Renal cortical epithelial cell (primary cell): ENCODE measurements at regions not wholly inside any gene's neighbourhood (a gene's known extent, or its start where the extent isn't known, plus 50 kb on each side); places are given as distances from the start of the nearest gene placed in this dataset.
A peak's percentile ranks its signal among the peaks of the same experiment; 100 is the strongest.
"Not testable (repeated sequence)": the region's sequence is repeated elsewhere in the genome, so short reads cannot be mapped to it uniquely, and the experiment has no call there.

Experiments used
- DNase-seq: peaks from one replicate; pipeline ENCODE4 v3.0.0-alpha.2; 2011; ENCODE audit warnings: low read depth

DNA sequence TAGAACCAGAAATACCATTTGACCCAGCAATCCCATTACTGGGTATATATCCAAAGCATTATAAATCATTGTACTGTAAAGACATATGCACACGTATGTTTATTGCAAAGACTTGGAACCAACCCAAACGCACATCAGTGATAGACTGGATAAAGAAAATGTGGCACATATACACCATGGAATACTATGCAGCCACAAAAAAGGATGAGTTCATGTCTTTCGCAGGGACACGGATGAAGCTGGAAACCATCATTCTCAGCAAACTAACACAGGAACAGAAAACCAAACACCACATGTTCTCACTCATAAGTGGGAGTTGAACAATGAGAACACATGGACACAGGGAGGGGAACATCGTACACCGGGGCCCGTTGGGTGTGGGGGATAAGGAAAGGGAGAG is 242.2 kb downstream of the ACTR3 start:
- not testable (repeated sequence) for DNase-seq

DNA sequence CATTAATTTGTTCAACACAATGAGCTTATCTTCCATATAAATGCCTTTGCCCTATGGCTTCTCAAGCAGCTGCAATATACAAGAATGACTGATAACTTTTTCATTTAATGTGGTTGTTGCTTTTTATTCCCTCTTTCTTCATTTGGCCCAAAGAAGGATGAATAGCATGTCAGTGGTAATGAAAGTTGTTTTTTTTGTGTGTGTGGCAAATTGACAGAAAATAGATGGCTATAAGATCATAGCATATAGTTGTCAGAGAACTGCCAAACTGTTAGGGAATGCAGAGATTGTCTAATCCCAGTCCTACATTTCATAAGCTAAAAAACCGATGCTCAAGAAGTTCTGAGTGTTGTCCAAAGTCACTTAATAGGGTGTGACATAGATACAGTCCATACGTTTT is 244.3 kb downstream of the ACTR3 start:
- no peak for DNase-seq

DNA sequence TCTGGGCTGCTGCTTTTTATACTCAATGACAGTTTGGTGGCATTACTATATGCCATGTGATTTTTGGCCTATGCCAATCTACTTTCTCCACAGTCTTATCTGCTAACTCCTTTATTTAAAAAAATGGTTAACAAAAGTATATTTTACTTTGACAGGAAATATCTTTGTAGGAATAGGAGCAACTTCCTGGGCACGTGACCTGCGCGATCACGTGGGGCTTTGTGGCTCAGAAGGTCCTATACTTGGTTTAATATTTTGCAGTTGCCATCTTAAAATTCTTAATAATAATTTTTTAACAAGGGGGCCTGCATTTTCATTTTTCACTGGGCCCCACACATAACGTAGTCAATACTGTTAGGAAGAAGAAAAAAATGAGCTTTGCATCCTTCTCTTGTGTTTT is 249.7 kb downstream of the ACTR3 start:
- DNase-seq: no peak

DNA sequence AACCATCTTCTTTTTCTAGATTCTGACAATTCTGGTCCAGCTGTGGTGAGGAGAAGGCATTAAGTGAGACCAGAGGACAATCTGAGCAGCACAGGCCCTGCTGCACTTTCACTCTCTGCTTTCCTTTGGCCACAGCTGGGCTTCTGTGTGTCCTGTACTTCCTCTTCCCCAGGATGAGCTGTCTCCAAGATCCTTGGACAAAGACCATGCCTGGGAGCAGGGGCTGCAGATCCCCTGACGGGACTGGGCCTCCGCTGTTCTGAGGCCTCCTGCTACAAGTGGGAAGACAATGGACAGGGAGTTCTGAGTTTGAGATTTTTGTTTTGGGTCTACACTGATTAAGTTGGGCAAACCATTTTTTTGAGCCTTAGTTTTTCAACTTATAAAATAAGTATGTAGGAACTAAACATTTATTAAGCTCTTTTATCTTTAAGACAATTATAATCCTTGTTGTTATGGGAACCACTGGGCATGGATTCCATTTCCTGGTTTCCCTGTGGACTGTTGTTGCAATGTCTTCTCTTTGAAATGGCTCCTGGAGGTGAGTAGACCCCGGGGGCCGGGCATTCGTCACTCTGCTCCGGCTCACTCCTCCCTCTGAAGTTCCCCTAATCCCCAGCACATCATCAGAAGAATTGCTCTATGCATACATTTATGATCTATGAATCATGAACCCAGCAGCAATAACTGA is 266.6 kb downstream of the ACTR3 start:
- DNase-seq: no peak

DNA sequence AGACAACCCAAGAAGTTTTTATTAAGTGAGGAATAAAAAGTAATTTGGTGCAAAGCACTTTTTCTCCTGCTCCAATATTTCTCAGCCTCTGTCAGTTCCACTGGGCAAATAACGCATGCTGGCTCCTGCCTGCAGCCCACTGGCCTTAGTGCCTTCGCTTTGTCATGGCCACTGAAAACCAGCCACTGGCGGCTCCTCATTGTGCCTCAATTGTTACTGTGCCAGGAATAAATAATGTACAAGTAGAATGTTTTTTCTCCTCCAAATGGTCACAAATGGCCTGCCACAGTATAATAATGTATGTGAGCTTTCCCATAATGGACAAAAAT is 267.1 kb downstream of the ACTR3 start:
- no peak for DNase-seq

DNA sequence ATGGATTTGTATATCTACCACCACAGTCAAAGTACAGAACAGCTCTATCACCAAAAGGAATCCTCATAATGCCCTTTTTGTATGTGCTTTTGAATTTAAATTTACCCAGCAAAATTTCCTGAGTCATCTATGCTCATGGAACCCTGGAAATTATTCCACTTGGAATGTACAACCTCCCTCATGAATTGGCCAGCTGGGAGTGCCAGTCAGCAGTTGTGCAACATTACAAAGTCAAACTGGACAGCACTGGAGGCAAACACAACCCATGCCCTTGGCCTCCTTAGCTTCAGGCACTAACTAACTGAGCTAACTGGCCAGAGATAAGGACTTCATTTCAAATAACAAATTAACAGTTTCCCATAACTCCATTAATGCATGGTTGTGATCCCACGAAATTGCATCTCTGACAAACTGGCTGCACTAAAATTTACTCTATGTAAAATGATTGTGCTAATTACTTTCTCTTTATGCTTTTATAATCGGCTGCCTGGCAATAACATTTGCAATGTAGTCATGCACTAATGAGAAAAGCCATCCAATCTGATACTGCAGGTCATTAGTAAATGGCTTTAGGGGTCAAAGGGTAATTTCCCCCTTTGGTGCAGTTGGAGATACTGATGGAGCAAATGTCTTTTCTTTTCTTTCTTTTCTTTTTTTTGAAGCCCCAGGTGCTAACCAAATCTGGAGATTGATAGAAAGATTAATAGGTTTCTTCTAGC is 270.5 kb downstream of the ACTR3 start:
- peak; percentile 6 for DNase-seq

DNA sequence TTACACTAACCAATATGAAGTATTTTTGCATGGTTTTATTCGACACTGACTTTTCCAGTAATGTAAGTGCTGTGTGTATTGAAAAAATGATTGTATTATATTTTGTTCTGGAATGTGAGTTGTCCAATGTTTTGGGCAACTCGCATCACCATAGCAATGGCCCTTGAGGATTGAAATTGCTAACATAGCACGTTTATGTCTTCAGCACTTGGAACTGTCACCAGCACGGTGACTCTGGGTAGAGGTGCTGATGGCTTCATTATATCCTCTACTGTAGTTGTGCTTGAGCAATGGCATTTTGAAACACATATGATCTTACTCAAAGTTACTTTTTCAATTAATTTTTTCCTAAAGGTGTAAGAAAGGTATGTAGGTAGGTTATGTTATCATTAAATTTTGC is 271.5 kb downstream of the ACTR3 start:
- no peak for DNase-seq

DNA sequence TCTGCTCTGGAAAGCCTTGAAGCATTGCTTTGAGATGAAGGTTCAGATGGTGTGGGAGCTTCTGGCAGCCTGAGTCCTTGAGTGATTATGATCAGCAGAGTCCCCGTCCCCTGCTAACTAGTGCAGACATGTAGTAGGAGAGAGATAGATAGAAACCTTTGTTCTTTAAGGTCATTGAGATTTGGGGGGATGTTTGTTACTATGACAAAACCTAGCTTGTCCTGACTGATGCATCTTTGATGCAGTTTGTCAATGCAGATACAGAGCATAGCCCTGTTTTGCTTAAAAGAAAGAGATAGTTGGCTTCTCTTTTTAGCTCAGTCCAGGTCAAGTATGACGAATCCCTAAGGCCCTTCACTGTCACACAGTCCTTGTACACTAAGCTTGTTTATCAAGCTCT is 274.6 kb upstream of the DPP10 start:
- DNase-seq: no peak

DNA sequence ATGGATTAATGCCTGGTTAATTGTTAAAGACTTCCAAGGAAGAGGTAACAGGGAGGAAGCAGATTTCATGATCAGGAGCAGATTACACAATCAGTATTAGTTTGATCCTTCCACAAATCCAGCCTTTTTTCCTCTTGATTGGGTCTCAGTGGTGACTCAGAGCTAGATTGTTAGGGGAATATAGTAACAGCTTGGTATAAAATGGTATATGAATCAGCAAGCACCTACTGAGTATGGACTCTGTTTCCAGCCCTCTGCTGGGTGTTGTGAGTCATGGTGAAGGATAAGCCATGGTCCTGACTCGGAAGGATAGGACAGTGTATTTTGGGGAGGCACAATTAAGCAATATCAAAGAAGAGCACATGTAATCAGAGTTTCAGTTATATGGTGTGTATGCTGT is 272.4 kb upstream of the DPP10 start:
- DNase-seq: peak; percentile 40

DNA sequence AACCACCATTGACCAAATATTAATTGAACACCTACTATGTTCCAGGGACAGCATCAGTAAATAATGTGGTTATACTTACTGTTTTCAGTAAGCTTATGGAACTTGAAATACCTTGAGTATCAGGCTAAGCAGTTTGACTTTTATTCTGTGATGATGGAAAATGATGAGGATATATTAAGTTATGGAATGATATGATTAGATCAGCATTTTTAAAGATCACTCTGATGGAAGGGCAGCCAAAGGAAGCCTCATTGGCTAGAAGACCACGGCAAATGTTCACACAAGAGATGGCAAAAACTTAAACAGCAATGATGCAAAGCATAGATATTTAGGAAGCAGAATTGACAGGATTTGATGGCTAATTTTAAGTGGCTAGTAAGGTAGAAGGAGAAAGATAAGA is 266.9 kb upstream of the DPP10 start:
- DNase-seq: no peak

DNA sequence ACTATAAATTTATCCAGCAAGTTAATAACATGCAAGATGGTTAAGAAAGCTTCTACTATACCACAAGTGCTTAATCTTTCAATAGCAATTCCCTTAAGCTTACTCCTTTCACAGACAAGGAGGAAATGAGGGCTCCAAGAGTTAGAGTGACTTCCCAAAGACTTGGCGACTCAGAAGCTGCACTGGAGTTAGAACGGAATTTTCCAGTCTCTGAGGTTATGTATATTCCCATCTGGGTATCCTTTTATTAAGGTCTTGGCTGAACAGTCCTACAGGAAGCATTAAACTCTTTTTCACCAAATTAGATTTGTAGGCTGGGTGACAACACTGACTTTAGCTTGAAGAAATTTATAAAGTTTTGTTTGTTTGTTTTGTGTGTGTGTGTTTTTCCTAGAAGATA is 256.9 kb upstream of the DPP10 start:
- no peak for DNase-seq

DNA sequence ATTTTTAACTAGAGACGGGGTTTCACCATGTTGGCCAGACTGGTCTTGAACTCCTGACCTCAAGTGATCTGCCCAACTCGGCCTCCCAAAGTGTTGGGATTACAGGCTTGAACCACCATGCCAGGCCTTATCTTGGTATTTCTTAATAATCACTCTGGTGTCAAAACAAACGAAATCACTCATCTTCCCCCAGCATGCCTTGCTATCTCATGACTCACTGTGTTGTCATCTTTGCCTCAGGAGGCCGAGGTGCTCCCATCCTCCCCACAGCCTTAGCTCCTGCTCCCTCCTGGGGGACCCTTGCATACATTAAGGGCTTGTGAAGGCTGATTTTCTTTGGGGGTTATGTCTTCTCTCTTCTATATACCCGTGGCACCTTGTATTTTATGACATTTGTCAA is 250.1 kb upstream of the DPP10 start:
- no peak for DNase-seq

DNA sequence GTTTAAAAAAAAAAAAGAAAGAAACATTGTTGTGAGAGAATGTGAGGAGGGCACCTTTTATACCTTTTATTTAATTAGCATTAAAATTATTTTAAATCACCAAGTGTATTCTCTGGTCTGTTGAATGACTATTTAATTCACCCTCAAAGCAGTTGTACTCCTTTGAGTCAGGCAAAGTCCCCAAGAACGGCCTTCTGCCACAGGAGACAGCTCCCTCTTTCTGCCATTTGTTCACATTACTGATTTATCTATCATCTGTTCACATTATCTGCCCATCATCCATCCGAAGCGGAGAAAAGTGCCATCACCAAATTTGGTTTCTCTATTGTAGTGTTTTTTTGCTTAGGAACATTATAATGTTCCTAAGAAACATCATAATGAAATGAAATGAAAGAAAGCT is 240.7 kb upstream of the DPP10 start:
- DNase-seq: no peak

DNA sequence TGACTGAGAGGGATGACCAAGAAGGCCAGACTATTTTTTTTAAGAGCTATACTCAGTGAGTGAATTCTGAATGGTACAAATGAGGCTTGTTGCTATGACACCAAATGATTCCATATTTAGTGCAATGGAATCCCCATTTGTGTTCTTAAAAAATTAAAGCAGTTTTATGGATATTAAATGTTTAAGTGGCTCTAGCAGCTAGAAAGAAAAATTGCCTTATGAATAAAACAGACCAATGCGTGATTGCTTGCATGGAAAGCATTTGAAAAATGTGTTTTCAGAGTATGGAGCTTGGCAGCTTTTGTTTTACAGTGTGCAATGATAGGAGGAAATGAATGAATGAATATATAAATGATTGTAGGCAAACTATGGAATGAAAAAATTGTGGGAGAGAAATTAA is 238.8 kb upstream of the DPP10 start:
- DNase-seq: no peak

DNA sequence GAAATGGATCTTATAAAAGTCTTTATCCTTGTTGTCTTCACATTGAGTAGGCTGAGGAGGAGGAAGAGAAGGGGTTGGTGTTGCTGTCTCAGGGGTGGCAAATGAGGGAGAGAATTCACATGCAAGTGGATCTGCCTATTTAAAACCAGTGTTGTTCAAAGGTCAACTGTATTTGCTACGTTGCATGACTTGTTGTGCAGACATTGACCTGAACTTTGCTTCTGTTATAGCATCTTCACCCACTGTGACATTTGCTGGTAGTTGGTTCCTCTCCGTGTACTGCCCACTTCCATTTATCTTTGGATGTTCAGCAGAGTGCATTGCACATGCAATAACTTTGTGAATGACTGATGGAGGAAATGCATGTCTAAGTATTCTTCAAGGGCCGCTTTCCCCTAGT is 228.6 kb upstream of the DPP10 start:
- no peak for DNase-seq

DNA sequence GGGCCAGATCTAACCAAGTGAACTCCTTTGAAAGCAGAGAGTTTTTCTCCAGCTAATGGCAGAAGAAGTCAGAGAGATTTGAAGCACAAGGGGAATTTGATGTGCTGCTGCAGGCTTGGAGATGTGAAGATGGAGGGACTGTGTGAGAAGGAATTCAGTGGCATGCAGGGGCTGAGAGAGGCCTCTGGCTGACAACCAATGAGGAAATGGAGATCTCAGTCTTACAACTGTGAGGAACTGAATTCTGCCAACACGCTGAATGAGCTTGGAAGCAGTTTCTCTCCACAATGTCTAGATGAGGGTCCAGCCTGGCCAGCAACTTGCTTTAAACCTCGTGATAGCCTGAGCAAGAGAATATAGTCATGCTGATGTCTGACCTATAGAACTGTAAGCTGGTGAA is 224.1 kb upstream of the DPP10 start:
- DNase-seq: no peak

DNA sequence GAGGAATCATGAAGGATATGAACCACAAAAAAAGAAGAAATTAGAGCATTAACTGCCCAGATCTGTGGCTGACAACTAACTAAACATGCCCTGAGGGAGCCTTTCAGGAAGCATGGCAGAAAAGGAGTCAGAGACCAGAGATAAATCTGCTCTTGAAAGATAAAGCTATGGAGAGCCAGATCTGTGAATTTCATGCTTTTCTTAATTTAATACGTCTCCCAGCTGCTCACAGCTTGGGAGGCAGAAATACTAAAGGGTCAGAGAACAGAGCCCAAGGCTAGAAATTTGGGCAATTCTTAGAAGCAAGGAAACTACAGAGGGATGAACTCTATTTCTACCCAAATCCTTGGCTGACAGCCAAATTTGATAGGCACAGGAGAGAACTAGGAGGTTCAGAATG is 223.0 kb upstream of the DPP10 start:
- no peak for DNase-seq

DNA sequence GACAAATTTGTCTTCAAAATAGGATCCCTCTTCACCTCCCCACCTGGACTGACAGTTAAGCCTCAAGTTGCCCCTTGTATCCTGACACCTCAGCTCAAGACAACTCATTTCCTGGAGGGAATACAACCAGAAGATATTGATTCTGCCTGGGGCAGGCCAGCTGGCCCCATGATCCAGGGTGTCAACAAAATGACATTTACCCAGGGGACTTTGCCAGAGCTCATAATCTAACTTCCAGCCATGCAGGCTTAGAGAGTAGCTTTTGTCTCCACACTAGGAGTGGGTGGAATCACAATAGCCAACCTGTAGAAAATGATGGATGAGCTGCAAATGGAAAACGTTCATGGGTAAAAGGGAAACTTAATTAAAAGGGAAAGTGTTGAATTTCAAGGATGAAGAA is 220.1 kb upstream of the DPP10 start:
- DNase-seq: no peak

DNA sequence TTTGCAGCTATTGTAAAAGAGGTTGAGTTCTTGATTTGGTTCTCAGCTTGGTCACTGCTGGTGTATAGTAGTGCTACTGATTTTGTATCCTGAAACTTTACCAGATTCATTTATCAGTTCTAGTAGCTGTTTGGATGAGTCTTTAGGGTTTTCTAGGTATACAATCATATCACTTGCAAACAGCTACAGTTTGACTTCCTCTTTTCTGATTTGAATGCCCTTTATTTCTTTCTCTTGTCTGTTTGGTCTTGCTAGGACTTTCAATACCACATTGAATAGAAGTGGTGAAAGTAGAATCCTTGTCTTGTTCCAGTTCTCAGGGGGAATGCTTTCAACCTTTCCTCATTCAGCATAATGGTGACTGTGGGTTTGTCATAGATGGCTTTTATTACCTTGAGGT is 210.5 kb upstream of the DPP10 start:
- no peak for DNase-seq

DNA sequence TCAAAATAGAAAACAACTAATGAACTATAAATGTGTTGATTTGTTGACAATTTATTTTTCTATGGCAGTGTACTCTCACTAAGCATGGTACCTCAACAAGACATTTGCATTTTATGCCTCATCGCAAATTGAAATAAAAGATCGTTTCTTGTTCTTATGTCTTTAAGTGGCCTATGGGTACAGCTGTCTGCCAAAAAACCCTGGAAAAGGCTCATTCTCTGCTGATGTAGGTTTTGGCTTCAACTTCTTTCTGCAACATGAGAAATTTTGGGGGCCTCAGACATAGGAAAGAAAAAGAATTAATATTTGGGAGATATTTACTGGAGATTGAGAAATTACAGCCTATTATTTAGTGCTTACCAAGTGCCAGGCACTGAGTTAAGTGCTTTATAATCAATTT is 205.1 kb upstream of the DPP10 start:
- no peak for DNase-seq

DNA sequence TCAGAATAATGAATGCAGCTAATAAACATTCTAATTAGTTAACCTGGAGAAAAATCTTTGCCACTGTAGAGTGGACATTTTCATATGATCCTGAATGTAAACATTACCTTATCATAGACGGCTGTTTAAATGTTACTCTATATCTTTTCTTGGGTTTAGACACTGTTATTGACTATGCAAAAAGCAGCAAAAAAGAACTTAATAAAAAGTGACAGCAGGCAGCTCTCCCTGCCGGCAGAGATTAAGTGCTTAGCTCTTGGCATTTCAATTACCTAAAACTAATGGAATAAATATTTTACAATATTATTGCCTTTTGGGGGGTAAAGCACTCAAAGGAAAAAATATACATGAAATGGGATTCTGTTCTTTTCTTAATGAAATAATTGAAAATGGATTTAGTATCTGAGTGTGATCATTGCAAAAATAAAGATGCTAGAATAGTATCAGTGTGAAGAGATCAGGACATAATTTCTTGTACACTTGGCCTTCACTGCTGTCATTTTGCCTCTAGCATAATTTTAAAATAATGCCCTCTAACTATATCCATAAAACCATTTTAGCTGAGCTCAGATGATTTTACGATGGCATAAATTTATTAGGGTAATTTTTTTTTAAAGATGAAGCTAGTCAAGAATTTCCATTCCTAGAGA is 203.4 kb upstream of the DPP10 start:
- DNase-seq: no peak

DNA sequence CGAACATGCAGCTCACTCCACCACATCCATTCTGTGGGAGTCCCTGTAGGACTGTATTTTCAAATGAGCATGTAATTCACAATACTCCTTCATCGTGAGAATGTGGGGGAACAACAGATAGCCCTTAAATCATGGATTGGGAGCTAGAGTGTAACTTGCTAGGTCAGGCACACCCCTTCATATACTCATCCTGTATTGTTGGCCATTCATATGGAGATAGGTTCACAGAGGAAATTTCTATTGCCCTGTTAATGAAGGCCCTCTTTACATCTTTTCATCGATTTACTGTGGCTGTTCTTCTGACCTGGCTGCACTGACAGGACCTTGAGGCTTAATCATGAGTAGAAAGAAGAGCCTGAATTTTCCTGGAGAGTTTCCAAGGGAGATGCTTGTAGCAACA is 193.8 kb upstream of the DPP10 start:
- no peak for DNase-seq

DNA sequence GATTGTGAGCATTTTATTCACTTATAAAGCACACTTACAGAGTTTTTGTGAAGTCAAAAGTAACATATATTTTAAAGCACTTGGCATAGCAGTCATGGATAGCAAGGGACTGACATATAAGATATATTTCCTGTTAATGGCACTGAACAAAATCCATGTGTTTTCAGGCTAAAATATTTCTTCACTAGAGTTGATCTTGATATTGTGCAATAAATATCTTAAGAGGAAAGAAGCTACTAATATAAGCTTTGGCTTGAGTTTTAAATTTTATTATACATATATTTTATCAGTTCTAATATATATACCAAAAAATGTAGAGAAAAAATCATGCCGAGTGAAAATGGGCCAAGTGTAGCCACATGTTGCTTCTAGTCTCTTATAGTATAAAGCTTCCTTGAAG is 189.7 kb upstream of the DPP10 start:
- no peak for DNase-seq

DNA sequence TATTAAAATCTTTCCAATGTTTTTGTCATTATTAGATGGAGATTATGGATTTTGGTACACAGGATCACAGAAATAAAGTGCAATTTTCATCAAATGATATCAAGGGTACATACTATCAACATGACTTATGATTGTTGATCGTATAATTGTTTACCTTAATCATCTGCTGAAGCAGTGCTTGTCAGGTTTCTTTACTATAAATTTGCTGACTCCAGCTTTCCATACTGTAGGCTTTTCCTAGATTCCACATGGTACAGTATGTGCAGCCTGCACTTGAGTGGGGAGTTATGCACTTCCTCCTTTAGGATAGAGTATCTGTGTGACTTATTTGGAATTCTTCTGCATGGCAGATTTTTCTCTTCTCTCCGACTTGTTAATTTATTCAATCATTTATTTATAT is 187.6 kb upstream of the DPP10 start:
- no peak for DNase-seq
